ENCODE measurements at regions not wholly inside any gene's neighbourhood (a gene's known extent, or its start where the extent isn't known, plus 50 kb on each side); places are given as distances from the start of the nearest gene placed in this dataset.
A peak's percentile ranks its signal among the peaks of the same experiment; 100 is the strongest.

- H3K27me3 ChIP-seq, result no peaks in the 10 kb centered on the region
- ATAC-seq, result no peak
- no peak overlapping the region for H3K27ac ChIP-seq
- H3K36me3 ChIP-seq, result no peaks in the 10 kb centered on the region
- peaks cover 7% of the 10 kb centered on the region for H3K9me3 ChIP-seq
- intact Hi-C loops (cut with DNase I), result no loop called here
- no peaks in the 10 kb centered on the region for H3K4me1 ChIP-seq
- DNase-seq, result no peak
- no peak for TF ChIP-seq CTCF (IDR thresholded peaks at IDR 0.05)
- H3K4me3 ChIP-seq, result no peak overlapping the region
Measured at GRCh38 chr3:13266005-13266404, 154.1 kb downstream of the NUP210 start.

- H3K4me1 ChIP-seq, result no peaks in the 10 kb centered on the region
- no peaks in the 10 kb centered on the region for H3K27me3 ChIP-seq
- peaks cover 7% of the 10 kb centered on the region for H3K9me3 ChIP-seq
- ATAC-seq, result no peak
- no peaks in the 10 kb centered on the region for H3K36me3 ChIP-seq
- TF ChIP-seq CTCF (IDR thresholded peaks at IDR 0.05), result no peak
- no peak overlapping the region for H3K4me3 ChIP-seq
- H3K27ac ChIP-seq, result no peak overlapping the region
- intact Hi-C loops (cut with DNase I), result no loop called here
- DNase-seq, result no peak
Measured at GRCh38 chr3:13265507-13265906, 154.6 kb downstream of the NUP210 start.

GRCh38 chr3:13265016-13265415 is 155.1 kb downstream of the NUP210 start:
- no peaks in the 10 kb centered on the region for H3K4me1 ChIP-seq
- intact Hi-C loops (cut with DNase I), result no loop called here
- no peaks in the 10 kb centered on the region for H3K27me3 ChIP-seq
- no peak for ATAC-seq
- no peak overlapping the region for H3K4me3 ChIP-seq
- H3K27ac ChIP-seq, result no peak overlapping the region
- DNase-seq, result no peak
- no peak for TF ChIP-seq CTCF (IDR thresholded peaks at IDR 0.05)
- H3K36me3 ChIP-seq, result no peaks in the 10 kb centered on the region
- H3K9me3 ChIP-seq, result peaks cover 6% of the 10 kb centered on the region

- Histone ChIP-seq H3K9me3 (no peaks in the 10 kb centered on the region), H3K4me1 (no peaks in the 10 kb centered on the region), H3K27me3 (no peaks in the 10 kb centered on the region), H3K27ac (no peak overlapping the region), H3K36me3 (no peaks in the 10 kb centered on the region), H3K4me3 (no peak overlapping the region)
- DNase-seq (no peak), ATAC-seq (no peak)
- no peak for TF ChIP-seq CTCF (IDR thresholded peaks at IDR 0.05)
- intact Hi-C loops (cut with DNase I), result no loop called here
Measured at GRCh38 chr3:13264468-13264795, 155.7 kb downstream of the NUP210 start.

GRCh38 chr3:13263770-13264467 is 156.2 kb downstream of the NUP210 start:
- DNase-seq (no peak), ATAC-seq (peak; percentile 16)
- Histone ChIP-seq H3K4me3 (no peak overlapping the region), H3K36me3 (no peaks in the 10 kb centered on the region), H3K27ac (no peak overlapping the region), H3K4me1 (no peaks in the 10 kb centered on the region), H3K27me3 (no peaks in the 10 kb centered on the region), H3K9me3 (no peaks in the 10 kb centered on the region)
- intact Hi-C loops (cut with DNase I), result no loop called here
- no peak for TF ChIP-seq CTCF (IDR thresholded peaks at IDR 0.05)
